HEK293 (cell line): ENCODE measurements at regions not wholly inside any gene's neighbourhood (a gene's known extent, or its start where the extent isn't known, plus 50 kb on each side); places are given as distances from the start of the nearest gene placed in this dataset.

Experiments used
- GLI4 ChIP-seq: fragments of 450-650 bp; formaldehyde crosslinking; IDR thresholded peaks from 2 replicates; pipeline ENCODE4 v1.5.1; 2016; ENCODE audit warnings: missing biosample characterization, missing genetic modification characterization
- IKZF3 ChIP-seq: fragments of 450-650 bp; IDR thresholded peaks from 2 replicates; pipeline ENCODE4 v1.5.0; 2018; ENCODE audit warnings: missing biosample characterization, mild to moderate bottlenecking, missing genetic modification characterization, moderate library complexity
- MYNN ChIP-seq: fragments of 450-650 bp; formaldehyde crosslinking; IDR thresholded peaks from 2 replicates; pipeline ENCODE4 v1.5.1; 2016; ENCODE audit warnings: missing biosample characterization, missing genetic modification characterization, borderline replicate concordance
- OSR2 ChIP-seq: fragments of 450-650 bp; formaldehyde crosslinking; IDR thresholded peaks from 2 replicates; pipeline ENCODE4 v1.5.1; 2016; ENCODE audit warnings: missing biosample characterization, missing genetic modification characterization
- SP2 ChIP-seq: fragments of 450-650 bp; formaldehyde crosslinking; IDR thresholded peaks from 2 replicates; pipeline ENCODE4 v1.5.1; 2016; ENCODE audit warnings: missing biosample characterization, missing genetic modification characterization
- YY1 ChIP-seq: fragments of 450-650 bp; formaldehyde crosslinking; IDR thresholded peaks from 2 replicates; pipeline ENCODE4 v1.5.1; 2018; ENCODE audit warnings: missing biosample characterization, missing genetic modification characterization
- ZNF24 ChIP-seq: fragments of 450-650 bp; formaldehyde crosslinking; IDR thresholded peaks from 2 replicates; pipeline ENCODE4 v1.5.1; 2016; ENCODE audit warnings: missing biosample characterization, missing genetic modification characterization
- ZNF558 ChIP-seq: fragments of 450-650 bp; formaldehyde crosslinking; IDR thresholded peaks from 2 replicates; pipeline ENCODE4 v1.5.1; 2016; ENCODE audit warnings: missing biosample characterization, missing genetic modification characterization
- ZNF654 ChIP-seq: fragments of 450-650 bp; formaldehyde crosslinking; IDR thresholded peaks from 2 replicates; pipeline ENCODE4 v1.5.1; 2016; ENCODE audit warnings: low read depth, missing biosample characterization, missing genetic modification characterization
- TF ChIP-seq, protein P1 (sequence below): fragments of 450-650 bp; formaldehyde crosslinking; IDR thresholded peaks from 2 replicates; pipeline ENCODE4 v1.5.1; 2016; ENCODE audit warnings: missing biosample characterization, missing genetic modification characterization
- TF ChIP-seq, protein P2 (sequence below): fragments of 450-650 bp; formaldehyde crosslinking; IDR thresholded peaks from 2 replicates; pipeline ENCODE4 v1.5.1; 2016; ENCODE audit warnings: missing biosample characterization, missing genetic modification characterization, borderline replicate concordance

DNA sequence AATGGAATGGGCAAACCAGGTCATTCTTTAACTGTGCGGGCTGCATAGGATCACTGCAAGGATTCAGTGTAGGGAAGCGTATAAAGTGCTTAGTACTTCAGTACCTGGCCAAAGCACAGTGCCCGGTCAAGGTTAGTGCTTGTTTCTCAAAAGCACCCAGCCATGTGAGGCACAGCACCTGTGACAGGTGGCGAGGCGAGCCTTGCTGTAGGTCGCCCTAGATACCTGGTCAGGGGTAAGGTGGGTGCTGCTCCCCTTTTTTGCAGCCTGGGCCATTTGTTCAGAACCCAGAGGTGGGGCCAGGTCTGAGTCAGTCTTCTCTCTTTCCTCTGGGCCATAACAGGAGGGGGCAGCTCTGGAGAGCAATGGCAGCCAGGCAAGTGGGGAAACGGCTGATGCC is 172.0 kb downstream of the IRF8 start:
- TF ChIP-seq, protein P1, sequence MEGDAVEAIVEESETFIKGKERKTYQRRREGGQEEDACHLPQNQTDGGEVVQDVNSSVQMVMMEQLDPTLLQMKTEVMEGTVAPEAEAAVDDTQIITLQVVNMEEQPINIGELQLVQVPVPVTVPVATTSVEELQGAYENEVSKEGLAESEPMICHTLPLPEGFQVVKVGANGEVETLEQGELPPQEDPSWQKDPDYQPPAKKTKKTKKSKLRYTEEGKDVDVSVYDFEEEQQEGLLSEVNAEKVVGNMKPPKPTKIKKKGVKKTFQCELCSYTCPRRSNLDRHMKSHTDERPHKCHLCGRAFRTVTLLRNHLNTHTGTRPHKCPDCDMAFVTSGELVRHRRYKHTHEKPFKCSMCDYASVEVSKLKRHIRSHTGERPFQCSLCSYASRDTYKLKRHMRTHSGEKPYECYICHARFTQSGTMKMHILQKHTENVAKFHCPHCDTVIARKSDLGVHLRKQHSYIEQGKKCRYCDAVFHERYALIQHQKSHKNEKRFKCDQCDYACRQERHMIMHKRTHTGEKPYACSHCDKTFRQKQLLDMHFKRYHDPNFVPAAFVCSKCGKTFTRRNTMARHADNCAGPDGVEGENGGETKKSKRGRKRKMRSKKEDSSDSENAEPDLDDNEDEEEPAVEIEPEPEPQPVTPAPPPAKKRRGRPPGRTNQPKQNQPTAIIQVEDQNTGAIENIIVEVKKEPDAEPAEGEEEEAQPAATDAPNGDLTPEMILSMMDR, result no peak
- no peak for TF ChIP-seq ZNF654
- TF ChIP-seq MYNN (tag by site-specific recombination), result no peak
- no peak for TF ChIP-seq OSR2 (tag by site-specific recombination)
- TF ChIP-seq ZNF24, result no peak
- no peak for TF ChIP-seq IKZF3 (tag by site-specific recombination)
- no peak for TF ChIP-seq YY1
- no peak for TF ChIP-seq GLI4 (tag by site-specific recombination)
- no peak for TF ChIP-seq SP2 (tag by site-specific recombination)
- no peak for TF ChIP-seq ZNF558
- TF ChIP-seq, protein P2, sequence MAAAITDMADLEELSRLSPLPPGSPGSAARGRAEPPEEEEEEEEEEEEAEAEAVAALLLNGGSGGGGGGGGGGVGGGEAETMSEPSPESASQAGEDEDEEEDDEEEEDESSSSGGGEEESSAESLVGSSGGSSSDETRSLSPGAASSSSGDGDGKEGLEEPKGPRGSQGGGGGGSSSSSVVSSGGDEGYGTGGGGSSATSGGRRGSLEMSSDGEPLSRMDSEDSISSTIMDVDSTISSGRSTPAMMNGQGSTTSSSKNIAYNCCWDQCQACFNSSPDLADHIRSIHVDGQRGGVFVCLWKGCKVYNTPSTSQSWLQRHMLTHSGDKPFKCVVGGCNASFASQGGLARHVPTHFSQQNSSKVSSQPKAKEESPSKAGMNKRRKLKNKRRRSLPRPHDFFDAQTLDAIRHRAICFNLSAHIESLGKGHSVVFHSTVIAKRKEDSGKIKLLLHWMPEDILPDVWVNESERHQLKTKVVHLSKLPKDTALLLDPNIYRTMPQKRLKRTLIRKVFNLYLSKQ, result no peak
